HS-5 (cell line): ENCODE measurements at regions not wholly inside any gene's neighbourhood (a gene's known extent, or its start where the extent isn't known, plus 50 kb on each side); places are given as distances from the start of the nearest gene placed in this dataset.
"Not testable (repeated sequence)": the region's sequence is repeated elsewhere in the genome, so short reads cannot be mapped to it uniquely, and the experiment has no call there.

Source experiments
- DNase-seq: peaks from one replicate; pipeline ENCODE4 v3.0.0-alpha.2; 2012; ENCODE audit warnings: low read depth

GRCh38 chr4:160675550-160675949 is 1488.2 kb downstream of the FSTL5 start:
- no peak for DNase-seq

GRCh38 chr4:160685729-160686128 is 1478.1 kb downstream of the FSTL5 start:
- DNase-seq: no peak

- no peak for DNase-seq
Observed at GRCh38 chr4:160701671-160702070, 1462.1 kb downstream of the FSTL5 start.

GRCh38 chr4:160709026-160709425 is 1454.8 kb downstream of the FSTL5 start:
- DNase-seq: no peak

GRCh38 chr4:160709546-160709945 is 1454.3 kb downstream of the FSTL5 start:
- DNase-seq: no peak

DNA sequence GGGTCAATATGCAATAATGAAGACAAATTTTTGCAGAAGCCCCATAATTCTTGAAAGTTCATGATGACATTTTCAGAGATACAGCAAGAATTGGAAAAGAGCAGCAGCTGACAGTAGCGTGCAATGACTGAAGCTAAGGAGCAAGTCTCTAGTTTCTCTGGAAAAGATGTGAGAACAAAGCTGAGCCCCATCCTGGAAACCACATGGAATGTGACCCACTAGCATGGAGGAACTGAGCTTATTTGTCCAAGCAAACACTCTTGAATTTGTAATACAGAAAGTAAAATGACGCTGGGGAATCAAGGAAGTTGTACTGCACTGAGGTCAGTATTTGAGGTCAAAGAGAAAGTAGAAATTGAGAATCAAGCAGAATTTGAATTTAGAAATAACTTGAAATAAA is 1447.2 kb downstream of the FSTL5 start:
- DNase-seq: no peak

DNA sequence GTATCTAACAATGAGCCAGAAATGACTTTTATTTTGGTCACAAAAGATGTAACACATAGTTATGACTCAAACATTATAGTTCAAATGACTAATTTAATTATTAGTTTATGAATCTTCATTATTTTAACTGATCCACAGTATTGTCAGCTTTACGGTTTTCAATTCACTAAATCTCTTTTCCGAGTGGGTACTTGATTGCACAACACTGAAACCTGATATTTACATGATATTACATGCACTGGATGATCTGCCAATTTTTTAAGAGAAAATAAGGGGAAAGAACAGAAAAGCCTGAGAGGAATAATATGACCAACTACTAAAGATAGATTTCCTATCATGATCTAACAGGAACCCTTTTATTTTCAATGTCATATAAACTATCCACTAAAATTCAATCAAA is 1446.0 kb downstream of the FSTL5 start:
- no peak for DNase-seq

- DNase-seq: no peak
Observed at GRCh38 chr4:160724063-160724462, 1439.7 kb downstream of the FSTL5 start.

GRCh38 chr4:160745126-160745525 is 1418.7 kb downstream of the FSTL5 start:
- DNase-seq: peak; percentile 3

GRCh38 chr4:160746585-160746984 is 1417.2 kb downstream of the FSTL5 start:
- DNase-seq: not testable (repeated sequence)

DNA sequence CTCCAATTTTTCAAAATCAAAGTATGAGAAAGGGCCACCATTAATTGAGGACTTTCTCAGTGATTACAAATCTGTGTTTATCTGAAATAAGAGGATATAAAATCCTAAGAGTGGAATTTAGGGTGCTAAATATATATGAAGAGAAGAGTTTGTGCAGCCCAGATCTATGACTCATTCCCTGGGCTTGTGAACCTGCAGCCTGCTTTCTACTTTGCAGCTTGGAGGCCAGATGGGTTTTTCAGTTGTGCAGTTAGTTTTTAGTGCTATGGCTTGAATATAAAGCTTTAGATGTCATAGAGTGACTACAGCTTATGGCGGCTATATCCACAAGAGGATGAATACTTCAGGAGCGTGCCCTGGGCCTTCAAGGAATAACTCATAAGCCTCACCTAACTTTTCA is 1391.1 kb downstream of the FSTL5 start:
- DNase-seq: peak; percentile 2

- no peak for DNase-seq
Observed at GRCh38 chr4:160795216-160795615, 1368.6 kb downstream of the FSTL5 start.

DNA sequence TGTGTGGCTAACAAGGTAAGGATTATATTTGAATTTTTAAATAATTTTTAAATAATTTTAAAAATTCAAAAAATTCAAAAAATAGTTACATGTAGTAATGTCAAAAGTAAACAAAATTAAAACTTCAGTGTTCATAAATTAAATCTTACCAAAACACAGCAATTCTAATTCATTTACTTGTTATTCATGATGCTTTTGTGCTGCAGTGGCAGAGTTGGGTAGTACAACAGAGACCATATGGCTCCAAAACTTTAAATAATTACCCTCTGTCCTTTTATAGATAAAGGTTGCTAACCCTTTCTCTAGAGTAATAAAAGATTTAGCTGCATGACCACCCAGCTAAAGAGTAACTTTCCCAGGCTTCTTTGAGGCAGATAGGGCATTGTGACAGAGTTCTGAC is 1355.6 kb downstream of the FSTL5 start:
- DNase-seq: no peak

- DNase-seq: no peak
Observed at GRCh38 chr4:160809576-160809975, 1354.2 kb downstream of the FSTL5 start.

- no peak for DNase-seq
Observed at GRCh38 chr4:160810424-160810823, 1353.4 kb downstream of the FSTL5 start.

- DNase-seq: no peak
Observed at GRCh38 chr4:160810941-160811340, 1352.9 kb downstream of the FSTL5 start.

DNA sequence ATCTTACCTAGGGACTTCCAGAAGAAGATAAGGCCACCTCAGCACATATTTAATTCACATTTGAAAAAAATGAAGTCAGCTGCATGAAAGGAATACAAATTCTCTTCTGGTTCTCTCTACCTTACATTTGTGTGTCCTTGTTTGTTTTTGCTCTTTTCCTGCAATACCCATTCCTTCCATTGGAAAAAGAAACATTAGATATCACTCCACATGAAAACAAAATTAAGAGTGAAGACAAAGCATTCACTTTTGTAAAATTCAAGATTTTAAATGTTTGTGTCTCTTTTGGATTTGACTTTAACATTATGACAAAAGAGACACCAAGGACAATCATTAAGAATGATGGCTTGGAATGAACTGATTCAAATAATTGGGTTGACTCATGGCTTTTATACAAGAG is 1351.8 kb downstream of the FSTL5 start:
- no peak for DNase-seq

GRCh38 chr4:160814726-160815125 is 1349.1 kb downstream of the FSTL5 start:
- no peak for DNase-seq

DNA sequence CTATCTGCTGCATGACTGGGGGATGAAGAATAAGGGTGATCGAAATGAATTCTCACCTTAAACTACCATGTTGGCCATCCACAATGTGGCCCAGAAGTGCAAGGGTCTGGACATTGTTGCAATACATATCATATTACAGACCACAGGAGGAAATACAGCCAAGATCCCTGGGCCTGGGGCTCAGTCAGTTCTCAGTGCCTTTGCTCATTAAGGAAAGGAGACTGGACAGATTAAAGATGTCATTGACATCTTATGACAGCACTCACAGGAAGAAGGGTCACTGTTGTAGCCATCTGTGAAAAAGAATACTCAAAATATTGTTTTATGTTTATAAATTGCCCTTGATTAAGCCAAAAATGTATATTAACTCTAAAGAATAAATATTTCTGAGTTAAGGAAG is 1345.2 kb downstream of the FSTL5 start:
- DNase-seq: no peak

DNA sequence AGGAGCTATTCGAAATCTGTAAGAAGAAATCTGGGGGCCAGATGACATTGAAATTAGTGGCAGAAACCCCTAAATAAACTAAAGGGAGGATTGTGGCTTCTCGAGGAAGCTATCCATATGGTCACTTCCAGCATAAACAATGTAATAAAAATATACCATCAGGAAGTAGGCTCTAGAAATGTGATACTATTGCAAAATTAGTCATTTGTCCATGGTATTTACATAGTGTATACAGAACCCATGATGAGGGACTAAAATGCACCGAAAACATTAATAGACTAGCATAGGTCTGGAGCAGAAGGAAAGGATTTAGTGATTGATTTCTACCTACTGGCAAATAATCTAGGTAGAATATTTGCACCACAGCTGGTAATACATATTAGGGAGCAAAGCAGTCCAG is 1344.0 kb downstream of the FSTL5 start:
- DNase-seq: no peak

DNA sequence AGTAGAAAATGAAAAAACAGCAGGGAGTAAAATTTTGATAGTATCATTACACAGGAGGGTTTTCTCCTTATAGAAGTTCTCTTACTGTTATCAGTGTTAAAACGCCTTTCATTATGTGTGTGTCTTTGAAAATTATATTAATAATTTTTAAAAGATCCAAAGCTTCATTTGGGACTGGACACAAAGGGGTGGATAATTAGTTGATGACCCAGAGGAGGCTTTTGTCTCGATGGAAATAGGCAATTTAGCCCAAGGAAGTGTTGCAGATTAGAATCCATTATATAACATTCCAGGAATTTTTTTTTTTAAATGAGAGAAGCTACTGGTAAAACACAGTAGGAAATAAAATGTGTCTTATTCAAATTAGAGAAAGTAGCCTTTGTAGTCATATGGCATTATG is 1339.3 kb downstream of the FSTL5 start:
- DNase-seq: no peak

- no peak for DNase-seq
Observed at GRCh38 chr4:160825644-160826338, 1338.0 kb downstream of the FSTL5 start.

GRCh38 chr4:160826339-160826679 is 1337.5 kb downstream of the FSTL5 start:
- no peak for DNase-seq

DNA sequence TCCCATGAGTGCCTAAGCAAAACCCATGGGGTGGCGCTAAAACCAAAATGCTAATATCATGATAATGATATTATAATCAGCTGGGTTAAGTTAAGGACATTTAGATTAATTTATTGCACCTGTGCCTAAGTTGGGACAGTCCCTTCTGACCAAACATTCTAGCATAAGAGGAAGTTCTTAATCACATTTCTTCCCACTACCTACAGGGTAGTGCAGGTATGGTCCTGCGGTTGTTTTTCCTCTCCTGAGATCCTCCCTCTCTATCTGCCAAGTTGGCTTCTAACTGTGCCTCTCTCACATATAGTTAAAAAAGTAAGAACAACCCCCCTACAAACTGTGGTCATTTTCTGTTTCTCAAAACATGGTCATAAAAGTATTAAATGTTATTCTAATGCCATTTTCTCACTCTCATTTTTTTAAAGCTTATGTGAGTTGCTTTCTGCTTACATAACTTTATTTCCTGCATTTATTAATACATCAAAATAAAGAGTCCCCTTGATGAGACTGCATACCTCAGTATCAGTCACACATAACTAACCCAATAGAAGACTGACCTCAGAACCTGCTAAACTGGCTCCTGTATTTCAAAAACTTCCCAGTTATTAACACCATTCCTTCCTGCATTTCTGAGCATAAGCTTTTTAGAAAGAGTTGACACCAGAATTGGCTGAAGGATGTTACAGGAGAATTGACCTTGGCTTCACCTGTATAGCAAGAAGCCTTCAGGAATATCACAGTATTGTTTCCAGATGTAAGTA is 1332.5 kb downstream of the FSTL5 start:
- DNase-seq: no peak
